Activated T-helper 2 cell treated with anti-CD3 and anti-CD28 coated beads, Interferon-gamma antibody, Interleukin-2, Interleukin-4, amounts not matched to agents 10 μg/mL and 5 μg/mL and 100 μg/mL, durations not matched to agents 14 hours and 24 hours and 36 hours (primary cell): ENCODE measurements at regions not wholly inside any gene's neighbourhood (a gene's known extent, or its start where the extent isn't known, plus 50 kb on each side); places are given as distances from the start of the nearest gene placed in this dataset.

Experiments used
- DNase-seq: peaks from one replicate; pipeline ENCODE4 v3.0.0; 2021; ENCODE audit warnings: low spot score
- H3K27ac Mint-ChIP-seq: one replicate; pipeline ENCODE4 v1.8.0; 2021; ENCODE audit warnings: mixed read lengths
- H3K27me3 Mint-ChIP-seq: one replicate; pipeline ENCODE4 v1.8.0; 2021; ENCODE audit warnings: low read depth, mixed read lengths
- H3K36me3 Mint-ChIP-seq: one replicate; pipeline ENCODE4 v1.8.0; 2021; ENCODE audit warnings: low read depth, mixed read lengths
- H3K4me1 Mint-ChIP-seq: one replicate; pipeline ENCODE4 v1.8.0; 2021; ENCODE audit warnings: low read depth, mixed read lengths
- H3K4me3 Mint-ChIP-seq: one replicate; pipeline ENCODE4 v1.8.0; 2021; ENCODE audit warnings: low read depth, mild to moderate bottlenecking, moderate library complexity, mixed read lengths
- H3K9me3 Mint-ChIP-seq: one replicate; pipeline ENCODE4 v1.8.0; 2021; ENCODE audit warnings: mixed read lengths
- intact Hi-C: fragments of 100-400 bp; cut with micrococcal nuclease; formaldehyde crosslinking; loops from one replicate; pipeline ENCODE4 v1.15.1; 2023

- Mint-ChIP-seq H3K27me3 (peaks cover 3% of the 10 kb centered on the region), H3K27ac (no peak overlapping the region), H3K4me3 (no peak overlapping the region), H3K9me3 (no peaks in the 10 kb centered on the region), H3K36me3 (no peaks in the 10 kb centered on the region), H3K4me1 (peaks cover 5% of the 10 kb centered on the region)
- DNase-seq = no peak
- intact Hi-C loops = no loop called here
Observed at GRCh38 chr4:38612646-38613414, 51.2 kb upstream of the KLF3 start.
